ENCODE measurements at regions not wholly inside any gene's neighbourhood (a gene's known extent, or its start where the extent isn't known, plus 50 kb on each side); places are given as distances from the start of the nearest gene placed in this dataset.

DNA sequence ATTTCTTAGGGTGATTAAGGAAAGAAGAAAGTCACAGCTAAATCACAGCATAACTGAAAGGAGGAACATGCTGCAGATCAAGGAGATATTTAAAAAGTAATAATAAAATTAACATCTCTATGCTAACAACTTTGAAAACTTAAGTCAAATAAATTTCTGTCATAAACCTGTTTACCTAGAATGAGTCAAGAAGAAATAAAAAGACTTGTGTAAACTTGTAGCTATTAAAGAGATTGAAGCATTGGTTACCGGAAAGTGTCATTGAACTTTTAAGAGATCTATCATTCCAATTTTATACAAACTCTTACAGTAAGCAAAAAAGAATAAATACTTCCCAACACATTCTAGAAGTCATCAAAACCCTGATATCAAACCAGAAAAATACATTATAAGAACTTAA lies 520.1 kb upstream of the SYT4 start:
- TF ChIP-seq, protein P1, sequence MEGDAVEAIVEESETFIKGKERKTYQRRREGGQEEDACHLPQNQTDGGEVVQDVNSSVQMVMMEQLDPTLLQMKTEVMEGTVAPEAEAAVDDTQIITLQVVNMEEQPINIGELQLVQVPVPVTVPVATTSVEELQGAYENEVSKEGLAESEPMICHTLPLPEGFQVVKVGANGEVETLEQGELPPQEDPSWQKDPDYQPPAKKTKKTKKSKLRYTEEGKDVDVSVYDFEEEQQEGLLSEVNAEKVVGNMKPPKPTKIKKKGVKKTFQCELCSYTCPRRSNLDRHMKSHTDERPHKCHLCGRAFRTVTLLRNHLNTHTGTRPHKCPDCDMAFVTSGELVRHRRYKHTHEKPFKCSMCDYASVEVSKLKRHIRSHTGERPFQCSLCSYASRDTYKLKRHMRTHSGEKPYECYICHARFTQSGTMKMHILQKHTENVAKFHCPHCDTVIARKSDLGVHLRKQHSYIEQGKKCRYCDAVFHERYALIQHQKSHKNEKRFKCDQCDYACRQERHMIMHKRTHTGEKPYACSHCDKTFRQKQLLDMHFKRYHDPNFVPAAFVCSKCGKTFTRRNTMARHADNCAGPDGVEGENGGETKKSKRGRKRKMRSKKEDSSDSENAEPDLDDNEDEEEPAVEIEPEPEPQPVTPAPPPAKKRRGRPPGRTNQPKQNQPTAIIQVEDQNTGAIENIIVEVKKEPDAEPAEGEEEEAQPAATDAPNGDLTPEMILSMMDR (conservative IDR thresholded peaks at IDR 0.05; ENCODE audit: low read depth, low read length) = no peak
- DNase-seq (ENCODE audit: low read depth) = no peak
- H3K4me3 ChIP-seq (ENCODE audit: low read length) = no peak overlapping the region

DNA sequence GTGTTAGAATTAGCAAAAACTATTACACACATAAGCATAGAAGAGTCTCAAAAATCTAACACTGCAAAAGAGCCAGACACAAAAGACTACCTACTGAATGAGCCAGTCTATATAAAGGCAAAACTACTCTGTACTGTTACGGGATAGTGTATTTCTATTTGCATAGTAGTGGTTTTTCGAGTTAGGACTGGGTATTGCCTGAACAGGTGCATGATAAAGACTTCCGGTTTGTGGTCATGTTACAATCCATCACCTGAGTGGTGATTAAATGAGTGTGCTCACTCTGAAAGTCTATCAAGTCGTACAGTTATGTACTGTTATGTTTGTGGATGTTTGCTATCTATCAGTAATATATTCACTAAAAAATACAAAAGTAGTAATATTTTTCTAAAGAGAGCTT lies 523.3 kb upstream of the SYT4 start:
- TF ChIP-seq, protein P1 (conservative IDR thresholded peaks at IDR 0.05; ENCODE audit: low read depth, low read length) = no peak
- no peak overlapping the region for H3K4me3 ChIP-seq (ENCODE audit: low read length)
- DNase-seq (ENCODE audit: low read depth) = no peak

DNA sequence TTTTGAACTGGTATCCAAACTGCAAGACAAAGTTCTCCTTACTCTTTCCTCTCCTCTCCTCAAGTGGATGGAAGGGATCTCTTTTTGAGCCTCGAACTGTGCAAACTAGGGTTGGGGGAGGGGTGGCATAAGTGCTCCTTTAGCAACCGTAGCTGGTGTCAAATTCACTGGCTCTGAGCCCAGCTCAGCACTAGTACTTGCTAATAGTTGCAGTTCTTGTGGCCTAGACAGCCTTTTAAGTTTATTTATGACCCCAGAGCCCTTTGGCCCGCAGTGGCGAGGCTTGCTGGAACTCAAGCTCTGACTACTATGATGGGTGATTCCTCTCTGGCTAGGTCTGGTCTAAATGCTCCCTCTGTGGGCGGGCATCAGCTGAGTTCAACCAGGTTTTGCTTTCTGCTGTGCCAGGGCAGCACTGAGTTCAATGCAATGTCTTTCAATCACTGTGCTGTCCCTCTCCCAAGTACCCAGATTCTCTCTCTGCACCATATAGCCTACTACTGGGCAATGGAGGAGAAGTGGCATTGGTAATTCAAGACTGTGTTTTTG lies 528.4 kb upstream of the SYT4 start:
- DNase-seq (ENCODE audit: low read depth) = no peak
- H3K4me3 ChIP-seq (ENCODE audit: low read length) = no peak overlapping the region
- TF ChIP-seq, protein P1 (conservative IDR thresholded peaks at IDR 0.05; ENCODE audit: low read depth, low read length) = no peak

DNA sequence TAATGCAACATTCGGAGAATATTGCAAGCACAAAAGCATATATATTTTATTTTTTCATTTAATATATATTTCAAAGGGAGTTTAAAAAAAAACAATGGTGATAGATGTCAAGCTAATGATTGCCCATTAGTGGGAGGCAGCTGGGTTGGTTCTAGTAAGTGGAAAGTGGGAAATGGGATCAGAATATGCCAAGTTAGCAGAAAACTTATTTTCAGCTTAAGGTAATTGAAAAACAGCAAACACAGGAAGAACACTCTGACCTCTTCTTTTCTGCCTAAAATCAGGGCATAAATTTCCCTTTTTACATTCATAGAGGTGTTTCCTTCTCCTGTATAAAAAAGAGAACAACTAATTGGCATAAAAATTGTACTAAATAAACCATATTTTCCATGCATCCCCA lies 535.3 kb upstream of the SYT4 start:
- TF ChIP-seq, protein P1 (conservative IDR thresholded peaks at IDR 0.05; ENCODE audit: low read depth, low read length) = no peak
- no peak overlapping the region for H3K4me3 ChIP-seq (ENCODE audit: low read length)
- DNase-seq (ENCODE audit: low read depth) = no peak

DNA sequence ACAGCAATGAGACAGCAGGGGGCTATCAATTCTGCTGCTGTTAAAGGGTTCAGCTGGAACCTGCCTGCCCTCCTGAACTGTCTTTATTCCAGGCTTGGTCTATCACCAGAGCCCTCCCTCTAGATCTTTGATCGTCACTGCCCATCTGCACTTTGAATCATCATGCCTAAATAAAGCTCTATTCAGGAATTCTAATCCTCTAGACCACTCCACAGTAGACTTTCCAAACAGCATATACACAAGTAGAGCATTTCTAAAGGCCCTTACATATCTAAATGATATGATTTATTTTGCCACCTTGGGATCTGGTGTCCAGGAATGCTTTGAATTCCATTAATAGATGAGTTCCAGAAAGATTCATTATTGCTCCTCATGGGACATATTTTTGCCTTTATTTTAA lies 542.1 kb upstream of the SYT4 start:
- no peak overlapping the region for H3K4me3 ChIP-seq (ENCODE audit: low read length)
- no peak for DNase-seq (ENCODE audit: low read depth)
- TF ChIP-seq, protein P1 (conservative IDR thresholded peaks at IDR 0.05; ENCODE audit: low read depth, low read length) = no peak

DNA sequence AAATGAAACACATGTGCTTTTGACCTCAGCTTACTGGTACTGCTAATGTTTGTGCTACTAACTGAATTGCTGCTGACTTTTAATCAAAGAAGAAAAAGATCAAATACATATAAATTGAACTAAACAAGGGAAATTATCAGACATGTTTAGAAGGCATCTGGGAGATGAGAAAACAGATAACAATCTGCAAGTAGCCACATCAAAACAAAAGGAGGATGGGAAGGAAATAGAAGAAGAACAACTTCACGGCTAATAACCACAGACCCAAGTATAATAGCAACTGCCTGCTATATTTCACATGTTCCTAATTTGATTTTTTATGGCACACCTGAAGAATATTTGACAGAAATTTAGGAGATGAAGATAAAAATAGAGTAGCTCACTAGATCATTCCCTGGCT lies 542.6 kb upstream of the SYT4 start:
- no peak overlapping the region for H3K4me3 ChIP-seq (ENCODE audit: low read length)
- DNase-seq (ENCODE audit: low read depth) = no peak
- TF ChIP-seq, protein P1 (conservative IDR thresholded peaks at IDR 0.05; ENCODE audit: low read depth, low read length) = no peak

DNA sequence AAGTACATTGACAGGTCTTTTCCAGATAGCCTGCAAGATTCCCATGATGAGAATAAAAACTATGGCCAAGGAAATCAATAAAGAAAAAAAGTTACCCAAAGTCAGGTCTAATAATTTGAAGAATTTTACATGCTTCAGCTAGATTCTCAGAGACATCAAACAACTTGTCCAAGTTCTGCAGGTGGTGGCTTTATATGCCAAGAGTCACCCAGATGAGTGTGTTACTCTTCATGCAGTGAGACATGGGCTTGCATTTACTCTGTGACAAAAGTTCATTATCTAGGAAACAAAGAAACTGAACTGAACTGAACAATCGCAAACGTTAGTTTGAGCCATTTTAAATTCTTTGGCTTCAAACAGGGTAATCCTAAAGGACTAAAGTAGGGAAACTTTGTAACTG lies 548.5 kb upstream of the SYT4 start:
- TF ChIP-seq, protein P1 (conservative IDR thresholded peaks at IDR 0.05; ENCODE audit: low read depth, low read length) = no peak
- H3K4me3 ChIP-seq (ENCODE audit: low read length) = no peak overlapping the region
- DNase-seq (ENCODE audit: low read depth) = no peak

All from retinal pigment epithelial cell (primary cell).